SK-N-SH treated with all-trans-retinoic acid at 6 μM for 48 hours (cell line): ENCODE measurements at regions not wholly inside any gene's neighbourhood (a gene's known extent, or its start where the extent isn't known, plus 50 kb on each side); places are given as distances from the start of the nearest gene placed in this dataset.

ENCODE experiments used
- ATAC-seq: fragments of 200-7000 bp; cut with Tn5 transposase; 3 replicates; pipeline ENCODE4 v1.9.1; 2020; ENCODE audit warnings: mild to moderate bottlenecking, moderate library complexity
- BACH2 ChIP-seq: fragments of 250-450 bp; sonication (Bioruptor Pico); IDR thresholded peaks from 2 replicates; pipeline ENCODE4 v1.9.0; 2021; ENCODE audit warnings: mild to moderate bottlenecking, borderline replicate concordance
- ESRRG ChIP-seq: fragments of 250-450 bp; sonication (Bioruptor Pico); IDR thresholded peaks from 2 replicates; pipeline ENCODE4 v1.6.1; 2021; ENCODE audit warnings: mild to moderate bottlenecking
- ISL1 ChIP-seq: fragments of 250-450 bp; sonication (Bioruptor Pico); IDR thresholded peaks from 2 replicates; pipeline ENCODE4 v2.1.2; 2022; ENCODE audit warnings: mild to moderate bottlenecking, moderate library complexity
- OSR1 ChIP-seq: fragments of 250-450 bp; sonication (Bioruptor Pico); IDR thresholded peaks from 2 replicates; pipeline ENCODE4 v1.8.0; 2022; ENCODE audit warnings: moderate library complexity, mild to moderate bottlenecking, inconsistent platforms
- PPARA ChIP-seq: fragments of 250-450 bp; sonication (Bioruptor Pico); IDR thresholded peaks from 2 replicates; pipeline ENCODE4 v1.5.0; 2020; ENCODE audit warnings: mild to moderate bottlenecking, borderline replicate concordance
- RARB ChIP-seq: fragments of 250-450 bp; sonication (Bioruptor Pico); IDR thresholded peaks from 2 replicates; pipeline ENCODE4 v1.8.0; 2021; ENCODE audit warnings: mild to moderate bottlenecking, moderate library complexity
- TOX ChIP-seq: fragments of 250-450 bp; sonication (Bioruptor Pico); IDR thresholded peaks from 2 replicates; pipeline ENCODE4 v1.8.0; 2021; ENCODE audit warnings: mild to moderate bottlenecking, moderate library complexity, borderline replicate concordance
- ZC3H10 ChIP-seq: fragments of 250-450 bp; sonication (Bioruptor Pico); IDR thresholded peaks from 2 replicates; pipeline ENCODE4 v1.5.1; 2021; ENCODE audit warnings: mild to moderate bottlenecking, moderate library complexity
- ZFP3 ChIP-seq: fragments of 250-450 bp; sonication (Bioruptor Pico); IDR thresholded peaks from 2 replicates; pipeline ENCODE4 v1.5.0; 2020; ENCODE audit warnings: mild to moderate bottlenecking, moderate library complexity
- ZFP30 ChIP-seq: fragments of 450-650 bp; formaldehyde crosslinking; IDR thresholded peaks from 2 replicates; pipeline ENCODE4 v1.5.0; 2022; ENCODE audit warnings: mild to moderate bottlenecking, moderate library complexity
- ZNF565 ChIP-seq: fragments of 450-650 bp; formaldehyde crosslinking; conservative IDR thresholded peaks from 2 replicates; pipeline ENCODE4 v1.5.0; 2020; ENCODE audit warnings: low read depth, mild to moderate bottlenecking, moderate library complexity
- ZNF70 ChIP-seq: fragments of 450-650 bp; formaldehyde crosslinking; IDR thresholded peaks from 2 replicates; pipeline ENCODE4 v1.5.0; 2020; ENCODE audit warnings: mild to moderate bottlenecking, moderate library complexity
- ZNF8 ChIP-seq: fragments of 450-650 bp; formaldehyde crosslinking; IDR thresholded peaks from 2 replicates; pipeline ENCODE4 v1.5.0; 2020; ENCODE audit warnings: mild to moderate bottlenecking, moderate library complexity
- TF ChIP-seq, protein P1 (sequence below): fragments of 250-450 bp; sonication (Bioruptor Pico); IDR thresholded peaks from 2 replicates; pipeline ENCODE4 v1.5.1; 2020; ENCODE audit warnings: low read depth, mild to moderate bottlenecking, moderate library complexity
- TF ChIP-seq, protein P2 (sequence below): fragments of 250-450 bp; sonication (Bioruptor Pico); IDR thresholded peaks from 2 replicates; pipeline ENCODE4 v1.5.1; 2021; ENCODE audit warnings: mild to moderate bottlenecking, moderate library complexity
- TF ChIP-seq, protein P3 (sequence below): fragments of 250-450 bp; sonication (Bioruptor Pico); IDR thresholded peaks from 2 replicates; pipeline ENCODE4 v1.8.0; 2020; ENCODE audit warnings: mild to moderate bottlenecking, moderate library complexity, borderline replicate concordance
- TF ChIP-seq, protein P4 (sequence below): fragments of 250-450 bp; sonication (Bioruptor Pico); IDR thresholded peaks from 2 replicates; pipeline ENCODE4 v1.5.0; 2020; ENCODE audit warnings: mild to moderate bottlenecking, moderate library complexity
- TF ChIP-seq, protein P5 (sequence below): fragments of 250-450 bp; sonication (Bioruptor Pico); IDR thresholded peaks from 2 replicates; pipeline ENCODE4 v1.8.0; 2021; ENCODE audit warnings: low read depth, mild to moderate bottlenecking, moderate library complexity, borderline replicate concordance

DNA sequence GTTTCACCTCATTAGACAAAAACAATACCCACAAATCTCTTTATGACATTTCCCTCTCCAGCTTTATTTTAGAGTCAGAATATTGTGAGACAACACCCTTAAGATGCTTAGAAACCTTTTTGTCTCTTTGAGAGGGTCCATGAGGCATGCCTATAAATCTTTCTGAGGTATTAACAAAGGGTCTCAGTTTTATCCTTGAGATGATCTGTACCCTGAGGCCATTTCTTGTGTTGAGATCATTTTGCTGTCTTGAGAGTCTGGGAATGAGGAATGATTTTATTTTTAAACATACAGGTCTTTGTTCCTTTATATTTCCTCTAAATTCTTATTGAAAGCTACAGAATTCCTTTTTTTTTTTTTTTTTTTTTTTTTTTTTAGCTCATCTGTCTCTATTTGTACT is 179.7 kb upstream of the HS3ST4 start:
- ATAC-seq = no peak
- TF ChIP-seq ZNF565 = no peak
- no peak for TF ChIP-seq ZFP30 (CRISPR knock-in tag)
- TF ChIP-seq ZC3H10 (CRISPR knock-in tag) = no peak
- no peak for TF ChIP-seq OSR1 (CRISPR knock-in tag)
- no peak for TF ChIP-seq ISL1 (CRISPR knock-in tag)
- TF ChIP-seq ESRRG (CRISPR knock-in tag) = no peak
- TF ChIP-seq TOX (CRISPR knock-in tag) = no peak
- no peak for TF ChIP-seq ZFP3 (CRISPR knock-in tag)
- TF ChIP-seq, protein P1, sequence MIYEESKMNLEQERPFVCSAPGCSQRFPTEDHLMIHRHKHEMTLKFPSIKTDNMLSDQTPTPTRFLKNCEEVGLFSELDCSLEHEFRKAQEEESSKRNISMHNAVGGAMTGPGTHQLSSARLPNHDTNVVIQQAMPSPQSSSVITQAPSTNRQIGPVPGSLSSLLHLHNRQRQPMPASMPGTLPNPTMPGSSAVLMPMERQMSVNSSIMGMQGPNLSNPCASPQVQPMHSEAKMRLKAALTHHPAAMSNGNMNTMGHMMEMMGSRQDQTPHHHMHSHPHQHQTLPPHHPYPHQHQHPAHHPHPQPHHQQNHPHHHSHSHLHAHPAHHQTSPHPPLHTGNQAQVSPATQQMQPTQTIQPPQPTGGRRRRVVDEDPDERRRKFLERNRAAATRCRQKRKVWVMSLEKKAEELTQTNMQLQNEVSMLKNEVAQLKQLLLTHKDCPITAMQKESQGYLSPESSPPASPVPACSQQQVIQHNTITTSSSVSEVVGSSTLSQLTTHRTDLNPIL = no peak
- no peak for TF ChIP-seq PPARA (CRISPR knock-in tag)
- TF ChIP-seq, protein P2, sequence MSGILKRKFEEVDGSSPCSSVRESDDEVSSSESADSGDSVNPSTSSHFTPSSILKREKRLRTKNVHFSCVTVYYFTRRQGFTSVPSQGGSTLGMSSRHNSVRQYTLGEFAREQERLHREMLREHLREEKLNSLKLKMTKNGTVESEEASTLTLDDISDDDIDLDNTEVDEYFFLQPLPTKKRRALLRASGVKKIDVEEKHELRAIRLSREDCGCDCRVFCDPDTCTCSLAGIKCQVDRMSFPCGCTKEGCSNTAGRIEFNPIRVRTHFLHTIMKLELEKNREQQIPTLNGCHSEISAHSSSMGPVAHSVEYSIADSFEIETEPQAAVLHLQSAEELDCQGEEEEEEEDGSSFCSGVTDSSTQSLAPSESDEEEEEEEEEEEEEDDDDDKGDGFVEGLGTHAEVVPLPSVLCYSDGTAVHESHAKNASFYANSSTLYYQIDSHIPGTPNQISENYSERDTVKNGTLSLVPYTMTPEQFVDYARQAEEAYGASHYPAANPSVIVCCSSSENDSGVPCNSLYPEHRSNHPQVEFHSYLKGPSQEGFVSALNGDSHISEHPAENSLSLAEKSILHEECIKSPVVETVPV (CRISPR knock-in tag) = no peak

DNA sequence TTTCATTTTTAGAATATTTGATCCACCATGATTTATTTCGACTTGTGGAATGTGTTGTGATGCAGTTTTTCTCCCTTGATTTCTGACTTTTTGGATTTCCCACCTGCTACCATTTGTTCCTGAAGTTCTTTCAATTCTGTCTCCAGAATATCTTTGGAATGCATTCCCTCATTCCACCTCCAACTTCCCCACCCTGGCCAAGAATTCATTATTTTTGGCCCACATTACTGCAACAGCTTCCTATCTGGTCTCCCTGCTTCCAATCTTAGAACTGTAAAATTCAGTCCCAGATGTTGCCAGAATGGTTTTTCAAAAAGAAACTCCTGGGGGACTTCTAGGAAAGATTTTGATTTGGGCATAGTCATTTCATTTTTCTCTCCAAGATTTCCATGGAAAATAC is 182.3 kb upstream of the HS3ST4 start:
- no peak for ATAC-seq
- TF ChIP-seq, protein P3, sequence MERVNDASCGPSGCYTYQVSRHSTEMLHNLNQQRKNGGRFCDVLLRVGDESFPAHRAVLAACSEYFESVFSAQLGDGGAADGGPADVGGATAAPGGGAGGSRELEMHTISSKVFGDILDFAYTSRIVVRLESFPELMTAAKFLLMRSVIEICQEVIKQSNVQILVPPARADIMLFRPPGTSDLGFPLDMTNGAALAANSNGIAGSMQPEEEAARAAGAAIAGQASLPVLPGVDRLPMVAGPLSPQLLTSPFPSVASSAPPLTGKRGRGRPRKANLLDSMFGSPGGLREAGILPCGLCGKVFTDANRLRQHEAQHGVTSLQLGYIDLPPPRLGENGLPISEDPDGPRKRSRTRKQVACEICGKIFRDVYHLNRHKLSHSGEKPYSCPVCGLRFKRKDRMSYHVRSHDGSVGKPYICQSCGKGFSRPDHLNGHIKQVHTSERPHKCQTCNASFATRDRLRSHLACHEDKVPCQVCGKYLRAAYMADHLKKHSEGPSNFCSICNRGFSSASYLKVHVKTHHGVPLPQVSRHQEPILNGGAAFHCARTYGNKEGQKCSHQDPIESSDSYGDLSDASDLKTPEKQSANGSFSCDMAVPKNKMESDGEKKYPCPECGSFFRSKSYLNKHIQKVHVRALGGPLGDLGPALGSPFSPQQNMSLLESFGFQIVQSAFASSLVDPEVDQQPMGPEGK = no peak
- TF ChIP-seq, protein P4, sequence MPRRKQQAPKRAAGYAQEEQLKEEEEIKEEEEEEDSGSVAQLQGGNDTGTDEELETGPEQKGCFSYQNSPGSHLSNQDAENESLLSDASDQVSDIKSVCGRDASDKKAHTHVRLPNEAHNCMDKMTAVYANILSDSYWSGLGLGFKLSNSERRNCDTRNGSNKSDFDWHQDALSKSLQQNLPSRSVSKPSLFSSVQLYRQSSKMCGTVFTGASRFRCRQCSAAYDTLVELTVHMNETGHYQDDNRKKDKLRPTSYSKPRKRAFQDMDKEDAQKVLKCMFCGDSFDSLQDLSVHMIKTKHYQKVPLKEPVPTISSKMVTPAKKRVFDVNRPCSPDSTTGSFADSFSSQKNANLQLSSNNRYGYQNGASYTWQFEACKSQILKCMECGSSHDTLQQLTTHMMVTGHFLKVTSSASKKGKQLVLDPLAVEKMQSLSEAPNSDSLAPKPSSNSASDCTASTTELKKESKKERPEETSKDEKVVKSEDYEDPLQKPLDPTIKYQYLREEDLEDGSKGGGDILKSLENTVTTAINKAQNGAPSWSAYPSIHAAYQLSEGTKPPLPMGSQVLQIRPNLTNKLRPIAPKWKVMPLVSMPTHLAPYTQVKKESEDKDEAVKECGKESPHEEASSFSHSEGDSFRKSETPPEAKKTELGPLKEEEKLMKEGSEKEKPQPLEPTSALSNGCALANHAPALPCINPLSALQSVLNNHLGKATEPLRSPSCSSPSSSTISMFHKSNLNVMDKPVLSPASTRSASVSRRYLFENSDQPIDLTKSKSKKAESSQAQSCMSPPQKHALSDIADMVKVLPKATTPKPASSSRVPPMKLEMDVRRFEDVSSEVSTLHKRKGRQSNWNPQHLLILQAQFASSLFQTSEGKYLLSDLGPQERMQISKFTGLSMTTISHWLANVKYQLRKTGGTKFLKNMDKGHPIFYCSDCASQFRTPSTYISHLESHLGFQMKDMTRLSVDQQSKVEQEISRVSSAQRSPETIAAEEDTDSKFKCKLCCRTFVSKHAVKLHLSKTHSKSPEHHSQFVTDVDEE = no peak

DNA sequence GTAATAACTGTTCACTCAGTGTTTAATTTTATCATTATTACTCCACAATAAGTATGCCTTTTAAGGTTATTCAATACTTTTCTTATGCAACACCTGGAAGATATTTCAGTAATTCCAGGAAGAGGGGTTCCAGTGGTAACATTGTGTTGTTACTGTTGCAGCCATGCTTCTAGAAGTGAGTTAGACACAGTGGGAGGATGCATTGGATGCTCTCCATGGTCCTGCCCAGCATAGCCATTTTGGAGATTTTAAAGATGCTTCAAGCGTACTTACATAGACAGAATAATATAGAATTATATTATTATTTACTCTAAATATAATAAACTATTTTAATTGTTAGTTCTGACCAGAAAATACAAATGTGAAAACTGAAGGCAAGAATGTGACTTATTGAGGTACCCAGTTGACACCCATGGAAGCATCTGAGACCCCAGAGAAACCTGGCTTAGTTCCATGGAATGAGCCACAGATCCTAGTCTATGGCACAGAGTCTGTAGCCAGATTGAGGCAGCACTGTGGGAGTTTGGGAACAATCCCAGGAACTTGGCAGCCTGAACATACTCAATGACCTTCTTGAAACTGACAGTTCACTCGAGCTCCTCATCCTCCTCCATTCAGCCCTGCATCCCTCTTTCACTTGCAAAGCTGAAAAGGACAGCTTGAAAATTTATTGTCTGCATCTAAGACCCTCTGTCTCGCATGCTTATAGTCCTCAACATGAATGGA is 190.1 kb upstream of the HS3ST4 start:
- TF ChIP-seq OSR1 (CRISPR knock-in tag) (no peak), BACH2 (no peak), ZNF565 (no peak), ZNF70 (CRISPR knock-in tag) (no peak), PPARA (CRISPR knock-in tag) (no peak), ZNF8 (CRISPR knock-in tag) (no peak), RARB (CRISPR knock-in tag) (no peak), ZC3H10 (CRISPR knock-in tag) (no peak)
- TF ChIP-seq, protein P1 = no peak
- TF ChIP-seq, protein P2 (CRISPR knock-in tag) = no peak
- TF ChIP-seq, protein P5, sequence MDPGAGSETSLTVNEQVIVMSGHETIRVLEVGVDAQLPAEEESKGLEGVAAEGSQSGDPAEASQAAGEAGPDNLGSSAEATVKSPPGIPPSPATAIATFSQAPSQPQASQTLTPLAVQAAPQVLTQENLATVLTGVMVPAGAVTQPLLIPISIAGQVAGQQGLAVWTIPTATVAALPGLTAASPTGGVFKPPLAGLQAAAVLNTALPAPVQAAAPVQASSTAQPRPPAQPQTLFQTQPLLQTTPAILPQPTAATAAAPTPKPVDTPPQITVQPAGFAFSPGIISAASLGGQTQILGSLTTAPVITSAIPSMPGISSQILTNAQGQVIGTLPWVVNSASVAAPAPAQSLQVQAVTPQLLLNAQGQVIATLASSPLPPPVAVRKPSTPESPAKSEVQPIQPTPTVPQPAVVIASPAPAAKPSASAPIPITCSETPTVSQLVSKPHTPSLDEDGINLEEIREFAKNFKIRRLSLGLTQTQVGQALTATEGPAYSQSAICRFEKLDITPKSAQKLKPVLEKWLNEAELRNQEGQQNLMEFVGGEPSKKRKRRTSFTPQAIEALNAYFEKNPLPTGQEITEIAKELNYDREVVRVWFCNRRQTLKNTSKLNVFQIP (CRISPR knock-in tag) = no peak
- ATAC-seq = no peak
